GM21526 (cell line): ENCODE measurements at regions not wholly inside any gene's neighbourhood (a gene's known extent, or its start where the extent isn't known, plus 50 kb on each side); places are given as distances from the start of the nearest gene placed in this dataset.
"Not testable (repeated sequence)": the region's sequence is repeated elsewhere in the genome, so short reads cannot be mapped to it uniquely, and the experiment has no call there.

ENCODE experiments used
- ATAC-seq: cut with Tn5 transposase; IDR thresholded peaks from one replicate; pipeline ENCODE4 v1.9.1; 2021; ENCODE audit warnings: moderate library complexity; ENCODE audit not compliant: unreplicated experiment, low FRiP score

DNA sequence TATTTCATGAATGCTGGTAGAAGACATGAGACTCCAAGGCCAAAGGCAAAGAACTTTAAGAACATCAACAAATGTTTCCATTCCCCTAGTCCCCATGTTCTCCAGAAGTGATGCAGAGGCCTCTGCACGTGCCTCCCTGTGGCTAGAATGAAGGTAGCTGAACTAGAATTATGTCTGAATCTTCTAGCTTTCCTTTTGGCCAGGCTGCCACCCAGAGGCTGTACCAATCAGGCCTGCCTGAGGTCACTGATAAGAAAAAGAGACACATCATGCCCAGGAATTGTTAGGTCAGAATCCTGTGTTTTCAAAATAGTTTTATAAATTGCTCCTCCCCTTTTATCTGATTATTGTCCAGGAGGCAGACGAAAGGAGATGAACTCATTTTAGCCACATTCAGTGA, 188.0 kb upstream of the SLC16A7 start:
- no peak for ATAC-seq

DNA sequence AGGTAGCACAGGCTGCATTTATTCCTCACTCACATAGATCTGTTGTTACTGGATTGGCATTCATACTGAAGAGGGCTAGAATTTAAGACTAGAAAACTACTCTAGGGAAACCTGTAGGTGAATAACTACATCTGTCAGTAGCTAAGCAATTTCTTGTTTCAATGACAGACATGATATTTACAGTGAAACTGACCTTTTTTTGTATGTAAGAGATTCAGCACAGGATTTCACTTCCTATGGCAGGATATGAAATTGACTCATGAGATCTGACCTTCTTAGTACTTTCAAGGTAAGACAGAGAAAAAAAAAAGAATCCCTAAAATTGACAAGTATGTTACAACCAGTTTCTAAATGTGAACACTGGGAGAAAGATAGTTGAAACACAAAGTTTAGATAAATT, 189.8 kb upstream of the SLC16A7 start:
- no peak for ATAC-seq

- ATAC-seq = no peak
Observed at GRCh38 chr12:59404109-59404650, 191.6 kb upstream of the SLC16A7 start.

- ATAC-seq = peak; percentile 86
Observed at GRCh38 chr12:59403259-59403932, 192.4 kb upstream of the SLC16A7 start.

DNA sequence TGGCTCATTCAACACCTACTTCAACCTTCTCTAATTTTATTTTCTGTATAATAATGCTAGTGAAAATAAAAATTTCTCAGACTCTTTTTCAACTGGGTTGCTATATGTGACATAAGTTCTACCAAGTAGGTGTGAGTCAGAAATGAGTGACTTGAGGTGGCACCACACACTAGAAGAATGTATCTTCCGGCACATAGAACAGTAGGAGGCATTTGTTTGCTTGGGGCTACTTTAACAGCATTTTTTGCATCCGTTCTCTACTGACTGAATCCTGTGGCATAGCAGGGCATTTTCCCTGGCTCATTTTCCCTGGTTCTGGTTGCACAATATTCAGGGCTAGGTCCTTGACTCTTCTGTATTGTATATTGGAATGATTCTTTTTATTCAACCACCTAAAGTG, 194.0 kb upstream of the SLC16A7 start:
- no peak for ATAC-seq

DNA sequence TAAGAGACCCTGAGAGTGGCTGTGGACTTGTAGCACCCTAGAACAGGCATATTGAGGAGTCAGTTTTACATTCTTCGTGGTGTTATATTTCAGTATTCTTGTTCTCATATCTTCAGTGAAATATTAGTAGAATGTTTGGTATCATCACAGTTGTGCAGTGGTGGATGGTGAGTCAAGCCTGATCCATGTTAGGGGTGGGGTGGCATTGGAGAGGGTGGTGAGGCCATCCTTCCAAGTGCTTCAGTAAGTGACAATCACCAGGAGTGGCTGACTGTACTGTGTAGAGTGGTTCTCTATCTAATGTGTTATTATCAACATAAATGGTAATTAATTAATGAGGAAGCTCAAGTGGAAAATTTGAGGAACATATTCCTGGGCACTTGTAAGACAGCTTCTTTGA, 197.7 kb upstream of the SLC16A7 start:
- ATAC-seq = no peak

DNA sequence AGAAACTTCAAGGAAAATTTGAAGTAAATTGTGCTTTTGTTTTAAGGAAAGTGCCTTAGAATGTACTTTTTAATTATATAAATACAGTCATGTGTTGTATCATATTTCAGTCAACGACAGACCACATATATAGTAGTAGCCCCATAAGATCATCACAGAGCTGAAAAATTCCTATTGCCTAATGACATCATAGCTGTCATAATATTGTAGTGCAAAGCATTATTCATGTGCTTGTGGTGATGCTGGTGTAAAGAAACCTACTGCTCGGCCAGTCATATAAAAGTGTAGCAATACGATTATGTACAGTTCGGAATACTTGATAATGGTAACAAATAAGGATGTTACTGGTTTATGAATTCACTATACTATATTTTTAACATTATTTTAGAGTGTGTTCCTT, 198.9 kb upstream of the SLC16A7 start:
- no peak for ATAC-seq

- no peak for ATAC-seq
Observed at GRCh38 chr12:59396519-59396918, 199.3 kb upstream of the SLC16A7 start.

- not testable (repeated sequence) for ATAC-seq
Observed at GRCh38 chr12:59395310-59395709, 200.5 kb upstream of the SLC16A7 start.

GRCh38 chr12:59393506-59393905, 202.3 kb upstream of the SLC16A7 start:
- ATAC-seq = no peak

DNA sequence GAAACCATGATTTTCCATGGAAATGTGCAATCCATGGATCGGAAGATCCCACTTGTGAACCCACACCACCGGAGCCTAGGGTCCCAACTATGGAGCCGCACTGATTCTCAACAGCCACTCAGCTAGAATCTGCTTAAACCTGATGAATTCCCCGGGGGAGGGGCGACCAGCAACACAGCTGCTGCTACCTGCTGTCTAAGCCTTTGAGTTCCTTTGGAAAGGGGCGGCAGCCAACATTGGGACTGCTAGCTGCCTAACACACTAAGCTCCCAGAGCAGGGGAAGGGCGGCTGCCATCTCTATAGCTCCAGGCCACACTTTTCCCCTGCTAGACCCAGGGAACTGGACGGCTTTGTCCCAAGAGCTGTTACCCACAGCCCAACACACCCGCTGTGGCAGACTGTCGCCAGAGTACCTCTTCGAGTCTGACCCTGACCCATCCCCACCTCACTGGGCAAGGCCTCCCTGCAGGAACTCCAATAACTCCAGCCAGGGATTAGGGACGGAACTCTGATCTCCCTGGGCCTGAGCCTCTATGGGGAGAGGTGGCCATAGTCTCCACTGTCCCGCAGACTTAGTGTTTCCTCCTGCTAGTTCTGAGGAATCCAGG, 205.8 kb upstream of the SLC16A7 start:
- ATAC-seq = no peak

DNA sequence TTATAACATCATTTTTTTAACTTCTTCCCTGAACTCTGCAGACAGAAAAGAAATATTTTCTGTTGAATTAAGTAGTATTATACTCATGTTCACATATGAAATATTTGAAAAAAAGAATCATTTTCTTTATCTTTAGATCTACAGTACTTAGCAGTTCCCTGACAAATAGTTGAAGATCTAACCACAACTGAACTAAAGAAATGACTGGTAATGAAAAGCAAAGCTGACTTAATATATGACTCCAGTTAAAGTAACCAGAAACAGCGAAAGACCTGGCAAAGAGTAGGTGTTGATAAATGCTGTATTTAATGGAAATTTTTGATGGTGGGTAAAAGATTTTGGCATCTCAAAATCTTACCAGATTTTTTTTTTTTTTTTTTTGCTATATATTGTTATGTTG, 207.1 kb upstream of the SLC16A7 start:
- no peak for ATAC-seq

- ATAC-seq = no peak
Observed at GRCh38 chr12:59388176-59388575, 207.7 kb upstream of the SLC16A7 start.

- no peak for ATAC-seq
Observed at GRCh38 chr12:59386236-59386635, 209.6 kb upstream of the SLC16A7 start.

DNA sequence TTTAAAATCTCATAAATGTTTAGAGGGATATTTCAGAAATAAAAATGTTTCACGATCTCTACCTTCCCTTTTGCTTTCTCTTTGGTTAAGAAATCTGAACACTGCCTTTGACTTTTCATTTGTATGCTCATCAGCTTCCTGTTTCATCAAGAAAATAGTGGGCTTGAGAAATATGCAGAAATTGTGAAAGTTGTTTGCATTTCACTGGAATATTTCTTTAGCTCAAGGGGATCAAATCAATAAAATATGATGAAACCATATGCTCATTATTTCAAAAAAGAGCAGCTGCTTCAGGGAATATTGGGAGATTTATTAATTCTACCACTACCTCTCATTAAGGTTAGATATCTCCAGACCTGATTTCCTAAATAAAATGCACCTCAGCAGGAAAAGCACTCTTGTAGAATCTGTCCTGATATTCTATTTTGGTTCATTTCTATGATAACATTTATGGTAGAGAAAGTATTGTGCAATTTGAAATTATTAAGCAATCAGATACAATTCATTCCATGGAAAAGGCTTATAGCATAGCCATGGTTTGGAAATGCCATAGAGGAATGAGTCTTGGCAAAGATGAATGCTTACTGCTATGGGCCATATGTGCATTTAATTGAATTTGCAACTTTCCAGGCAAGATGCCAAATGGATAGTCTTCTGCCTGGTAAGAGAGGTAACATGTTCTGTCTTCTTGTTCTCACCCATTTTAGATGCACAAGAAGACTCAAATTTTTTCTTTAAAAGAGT, 212.6 kb upstream of the SLC16A7 start:
- no peak for ATAC-seq

GRCh38 chr12:59382282-59383078, 213.3 kb upstream of the SLC16A7 start:
- ATAC-seq = no peak

GRCh38 chr12:59381106-59381505, 214.7 kb upstream of the SLC16A7 start:
- ATAC-seq = no peak

GRCh38 chr12:59375633-59376032, 220.2 kb upstream of the SLC16A7 start:
- ATAC-seq = no peak

DNA sequence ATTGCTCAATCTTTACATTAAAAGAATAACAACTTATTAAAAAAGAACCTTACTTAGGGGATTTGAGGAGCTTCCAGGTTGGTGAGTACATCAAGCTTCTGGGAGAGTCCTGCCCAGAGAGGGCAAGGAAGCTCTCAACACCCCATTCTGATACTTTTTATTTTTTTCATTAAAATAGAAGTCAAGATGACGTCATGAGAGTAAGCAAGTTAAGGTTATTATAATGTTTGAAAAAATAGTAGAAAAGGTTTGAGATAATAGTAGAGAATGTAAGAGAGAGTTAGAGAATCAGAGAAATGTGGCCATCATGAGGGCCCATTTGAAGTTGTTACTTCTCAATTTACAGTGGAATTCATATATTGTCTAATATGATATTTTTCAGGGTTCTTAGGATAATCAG, 221.0 kb upstream of the SLC16A7 start:
- ATAC-seq = no peak

- ATAC-seq = no peak
Observed at GRCh38 chr12:59372956-59373355, 222.9 kb upstream of the SLC16A7 start.

GRCh38 chr12:59370933-59371332, 224.9 kb upstream of the SLC16A7 start:
- no peak for ATAC-seq
